OCI-LY1 (cell line): ENCODE measurements at regions not wholly inside any gene's neighbourhood (a gene's known extent, or its start where the extent isn't known, plus 50 kb on each side); places are given as distances from the start of the nearest gene placed in this dataset.
"Not testable (repeated sequence)": the region's sequence is repeated elsewhere in the genome, so short reads cannot be mapped to it uniquely, and the experiment has no call there.

Experiments used
- H2AFZ ChIP-seq: fragments of 200-600 bp; sonication (generic), shearing (Covaris generic); 2 replicates; pipeline ENCODE4 v1.6.0; 2014; ENCODE audit warnings: antibody characterized with exemption, mild to moderate bottlenecking, low read length
- H3F3A ChIP-seq: fragments of 200-600 bp; sonication (generic), shearing (Covaris generic); 2 replicates; pipeline ENCODE4 v1.6.0; 2014; ENCODE audit warnings: mild to moderate bottlenecking, antibody characterized with exemption, low read length, moderate library complexity; ENCODE audit not compliant: insufficient read depth
- H3K27ac ChIP-seq: fragments of 200-600 bp; sonication (generic); 2 replicates; pipeline ENCODE4 v1.5.1; 2014; ENCODE audit warnings: low read length, mixed run types, mild to moderate bottlenecking, low read depth; ENCODE audit not compliant: poor library complexity, severe bottlenecking
- H3K27me3 ChIP-seq: fragments of 200-600 bp; sonication (generic); 2 replicates; pipeline ENCODE4 v1.6.0; 2014; ENCODE audit warnings: antibody characterized with exemption, mild to moderate bottlenecking, low read length, moderate library complexity; ENCODE audit not compliant: insufficient read depth
- H3K36me3 ChIP-seq: fragments of 200-600 bp; sonication (generic); 2 replicates; pipeline ENCODE4 v1.6.1; 2014; ENCODE audit warnings: mild to moderate bottlenecking, antibody characterized with exemption, low read length, moderate library complexity, mixed read lengths; ENCODE audit not compliant: insufficient read depth
- H3K4me1 ChIP-seq: fragments of 200-600 bp; sonication (generic); 2 replicates; pipeline ENCODE4 v1.5.1; 2014; ENCODE audit warnings: mild to moderate bottlenecking, low read length, moderate library complexity; ENCODE audit not compliant: insufficient read depth, severe bottlenecking
- H3K4me2 ChIP-seq: fragments of 200-600 bp; sonication (generic), shearing (Covaris generic); 2 replicates; pipeline ENCODE4 v1.6.1; 2014; ENCODE audit warnings: low read length
- H3K4me3 ChIP-seq: fragments of 200-600 bp; sonication (generic); 2 replicates; pipeline ENCODE4 v1.5.1; 2014; ENCODE audit warnings: low read length, low read depth, mild to moderate bottlenecking, mixed read lengths; ENCODE audit not compliant: poor library complexity, severe bottlenecking
- H3K79me2 ChIP-seq: fragments of 200-600 bp; shearing (Covaris generic); 2 replicates; pipeline ENCODE4 v1.6.1; 2016; ENCODE audit warnings: mixed run types, low read length, mixed read lengths; ENCODE audit not compliant: insufficient read depth
- H3K9ac ChIP-seq: fragments of 200-600 bp; sonication (generic), shearing (Covaris generic); 2 replicates; pipeline ENCODE4 v1.6.1; 2014; ENCODE audit warnings: mild to moderate bottlenecking, low read length, mixed read lengths
- H3K9me2 ChIP-seq: fragments of 200-600 bp; sonication (generic), shearing (Covaris generic); 2 replicates; pipeline ENCODE4 v1.6.1; 2014; ENCODE audit warnings: low read depth, mild to moderate bottlenecking, low read length, mixed read lengths
- H3K9me3 ChIP-seq: fragments of 200-600 bp; shearing (Covaris generic); 2 replicates; pipeline ENCODE4 v1.6.1; 2014; ENCODE audit warnings: low read length, mixed read lengths
- H4K20me1 ChIP-seq: fragments of 200-600 bp; sonication (generic), shearing (Covaris generic); 2 replicates; pipeline ENCODE4 v1.6.0; 2016; ENCODE audit warnings: mild to moderate bottlenecking, low read length; ENCODE audit not compliant: insufficient read depth
- EZH2 ChIP-seq: fragments of 200-600 bp; sonication (generic), shearing (Covaris generic); IDR thresholded peaks from 2 replicates; pipeline ENCODE4 v1.8.0; 2017; ENCODE audit warnings: borderline replicate concordance, mixed run types, mild to moderate bottlenecking, antibody characterized with exemption, low read length, moderate library complexity, mixed read lengths
- TF ChIP-seq, protein P1 (sequence below): fragments of 200-600 bp; sonication (generic), shearing (Covaris generic); IDR thresholded peaks from 2 replicates; pipeline ENCODE4 v1.5.1; 2017; ENCODE audit warnings: mild to moderate bottlenecking, antibody characterized with exemption, low read length, moderate library complexity, mixed read lengths

DNA sequence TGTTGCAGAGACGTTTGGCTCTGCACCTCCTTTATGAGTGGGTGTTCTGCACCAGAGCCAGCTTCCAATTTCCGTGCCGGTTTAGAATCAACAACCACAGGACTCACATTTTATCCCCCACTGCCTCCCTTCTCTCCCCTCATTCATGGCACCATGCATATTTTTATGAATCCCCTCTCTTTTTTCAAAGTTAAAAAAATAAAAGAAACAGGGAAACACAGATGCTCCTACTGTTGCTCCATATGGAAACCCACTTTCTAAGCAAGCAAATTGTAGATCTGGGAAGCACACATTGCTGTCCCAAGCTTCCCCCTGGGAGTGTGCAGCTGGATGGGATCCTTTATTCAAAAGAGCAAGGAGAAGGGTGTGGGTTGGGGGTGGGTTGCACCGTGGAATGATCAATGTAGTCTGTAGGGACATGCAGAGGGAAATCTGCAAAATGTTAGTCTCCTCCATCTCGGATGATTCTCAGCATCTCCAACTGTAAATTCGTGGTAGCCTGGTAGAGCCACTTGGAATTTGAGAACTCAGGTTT lies 410.0 kb upstream of the ADAMTSL1 start:
- Histone ChIP-seq H3K4me3 (no peak overlapping the region), H3K9me3 (no peaks in the 10 kb centered on the region), H3K9me2 (no peaks in the 10 kb centered on the region), H3K79me2 (no peaks in the 10 kb centered on the region), H3K27me3 (no peaks in the 10 kb centered on the region), H3K4me2 (no peak overlapping the region), H3K9ac (no peak overlapping the region), H2AFZ (no peak overlapping the region), H3K36me3 (no peaks in the 10 kb centered on the region), H3K4me1 (no peaks in the 10 kb centered on the region), H3K27ac (no peak overlapping the region), H4K20me1 (no peaks in the 10 kb centered on the region), H3F3A (no peaks in the 10 kb centered on the region)
- no peak for TF ChIP-seq EZH2
- TF ChIP-seq, protein P1, sequence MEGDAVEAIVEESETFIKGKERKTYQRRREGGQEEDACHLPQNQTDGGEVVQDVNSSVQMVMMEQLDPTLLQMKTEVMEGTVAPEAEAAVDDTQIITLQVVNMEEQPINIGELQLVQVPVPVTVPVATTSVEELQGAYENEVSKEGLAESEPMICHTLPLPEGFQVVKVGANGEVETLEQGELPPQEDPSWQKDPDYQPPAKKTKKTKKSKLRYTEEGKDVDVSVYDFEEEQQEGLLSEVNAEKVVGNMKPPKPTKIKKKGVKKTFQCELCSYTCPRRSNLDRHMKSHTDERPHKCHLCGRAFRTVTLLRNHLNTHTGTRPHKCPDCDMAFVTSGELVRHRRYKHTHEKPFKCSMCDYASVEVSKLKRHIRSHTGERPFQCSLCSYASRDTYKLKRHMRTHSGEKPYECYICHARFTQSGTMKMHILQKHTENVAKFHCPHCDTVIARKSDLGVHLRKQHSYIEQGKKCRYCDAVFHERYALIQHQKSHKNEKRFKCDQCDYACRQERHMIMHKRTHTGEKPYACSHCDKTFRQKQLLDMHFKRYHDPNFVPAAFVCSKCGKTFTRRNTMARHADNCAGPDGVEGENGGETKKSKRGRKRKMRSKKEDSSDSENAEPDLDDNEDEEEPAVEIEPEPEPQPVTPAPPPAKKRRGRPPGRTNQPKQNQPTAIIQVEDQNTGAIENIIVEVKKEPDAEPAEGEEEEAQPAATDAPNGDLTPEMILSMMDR: no peak

DNA sequence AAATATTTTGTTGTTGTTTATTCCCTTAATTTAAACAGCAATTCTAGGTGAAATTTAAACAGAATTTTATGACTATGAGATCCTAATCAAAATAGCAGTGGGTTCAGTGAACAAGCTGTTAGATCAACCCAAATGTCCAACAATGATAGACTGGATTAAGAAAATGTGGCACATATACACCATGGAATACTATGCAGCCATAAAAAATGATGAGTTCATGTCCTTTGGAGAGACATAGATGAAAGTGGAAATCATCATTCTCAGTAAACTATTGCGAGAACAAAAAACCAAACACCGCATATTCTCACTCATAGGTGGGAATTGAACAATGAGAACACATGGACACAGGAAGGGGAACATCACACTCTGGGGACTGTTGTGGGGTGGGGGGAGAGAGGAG lies 407.3 kb upstream of the ADAMTSL1 start:
- not testable (repeated sequence) for H3K4me1 ChIP-seq, H3F3A ChIP-seq, H3K79me2 ChIP-seq, H3K9me2 ChIP-seq, H2AFZ ChIP-seq, H3K4me3 ChIP-seq, H3K9ac ChIP-seq, H4K20me1 ChIP-seq, H3K36me3 ChIP-seq, H3K27ac ChIP-seq, H3K4me2 ChIP-seq, H3K27me3 ChIP-seq, H3K9me3 ChIP-seq

DNA sequence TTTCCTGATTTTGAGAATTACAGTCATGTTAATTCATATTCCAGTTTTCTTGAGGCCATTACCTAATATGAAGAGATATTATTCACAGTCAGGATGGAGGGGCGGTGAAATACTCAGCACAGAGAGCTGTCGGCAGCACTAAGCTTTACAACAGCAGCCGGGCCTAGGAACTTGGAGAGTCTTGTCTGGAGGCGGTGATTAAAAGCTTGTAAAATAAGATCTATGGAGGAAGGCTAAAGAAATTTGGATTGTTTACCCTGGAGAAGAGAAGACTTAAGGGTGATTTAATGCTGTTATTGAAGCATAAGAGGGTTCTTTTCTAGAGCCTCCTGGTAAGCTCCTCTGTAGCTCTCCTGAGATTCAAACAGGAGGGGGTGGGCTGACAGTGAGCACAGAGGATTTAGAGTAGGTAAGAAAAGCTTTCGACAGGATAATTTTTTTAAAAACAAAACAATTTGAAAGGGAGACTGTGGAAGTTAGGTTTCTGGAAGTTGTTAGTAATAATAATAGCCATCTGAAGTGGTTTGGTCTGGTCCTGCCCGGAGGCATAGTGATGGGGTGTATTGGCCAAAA lies 406.3 kb upstream of the ADAMTSL1 start:
- Histone ChIP-seq H3K4me3 (no peak overlapping the region), H3K4me1 (no peaks in the 10 kb centered on the region), H4K20me1 (no peaks in the 10 kb centered on the region), H3K79me2 (no peaks in the 10 kb centered on the region), H2AFZ (no peak overlapping the region), H3K9ac (no peak overlapping the region), H3K9me2 (no peaks in the 10 kb centered on the region), H3K27me3 (no peaks in the 10 kb centered on the region), H3F3A (no peaks in the 10 kb centered on the region), H3K27ac (no peak overlapping the region), H3K4me2 (no peak overlapping the region), H3K9me3 (no peaks in the 10 kb centered on the region), H3K36me3 (no peaks in the 10 kb centered on the region)
- TF ChIP-seq, protein P1: no peak

DNA sequence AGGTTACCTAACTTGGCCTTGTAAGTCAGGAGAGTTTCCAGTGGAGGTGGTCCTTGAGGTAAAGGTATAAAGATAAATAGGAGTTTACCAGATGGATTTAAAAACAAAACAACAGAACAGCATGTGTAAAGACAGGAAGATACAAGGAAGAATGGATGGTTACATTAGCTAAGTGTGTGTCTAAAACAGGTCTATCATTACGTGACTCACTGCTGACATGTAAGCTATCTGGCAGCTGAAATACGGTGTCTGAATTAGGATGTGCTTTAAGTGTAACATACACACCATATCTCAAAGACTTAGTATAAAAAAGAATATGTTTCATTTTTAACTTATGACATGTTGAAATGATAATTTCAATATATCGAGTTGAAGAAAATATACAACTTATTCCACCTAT lies 405.1 kb upstream of the ADAMTSL1 start:
- Histone ChIP-seq H2AFZ (no peak overlapping the region), H3K4me3 (no peak overlapping the region), H3K27me3 (no peaks in the 10 kb centered on the region), H3K4me2 (no peak overlapping the region), H3K4me1 (no peaks in the 10 kb centered on the region), H3K36me3 (no peaks in the 10 kb centered on the region), H3K9me3 (no peaks in the 10 kb centered on the region), H3K79me2 (no peaks in the 10 kb centered on the region), H3F3A (no peaks in the 10 kb centered on the region), H3K9ac (no peak overlapping the region), H3K9me2 (no peaks in the 10 kb centered on the region), H4K20me1 (no peaks in the 10 kb centered on the region), H3K27ac (no peak overlapping the region)
- TF ChIP-seq, protein P1: no peak
- no peak for TF ChIP-seq EZH2
